Vagina (tissue), 2 donors: ENCODE measurements at regions not wholly inside any gene's neighbourhood (a gene's known extent, or its start where the extent isn't known, plus 50 kb on each side); places are given as distances from the start of the nearest gene placed in this dataset.

Source experiments
- POLR2A ChIP-seq, 2 donors: fragments of 450-650 bp; IDR thresholded peaks; one replicate each; pipeline ENCODE4 v1.6.1; 2017; ENCODE audit warnings: antibody characterized with exemption in 2 of 2, mild to moderate bottlenecking in 2 of 2, moderate library complexity in 2 of 2
- POLR2AphosphoS5 ChIP-seq, 2 donors: sonication (generic); formaldehyde crosslinking; IDR thresholded peaks; one replicate each; pipeline ENCODE4 v1.9.0; 2017; ENCODE audit warnings: antibody characterized with exemption in 2 of 2, mild to moderate bottlenecking in 2 of 2, low read depth in 1 of 2; ENCODE audit not compliant: insufficient read depth in 1 of 2
- TF ChIP-seq, protein P1 (sequence below), 3 experiments: fragments of 450-650 bp in 2 of 3; fragments of 200-600 bp in 1 of 3; sonication (generic) in 1 of 3; IDR thresholded peaks; one replicate each; pipeline ENCODE4 v1.5.1; 2017 to 2019; ENCODE audit warnings: antibody characterized with exemption in 3 of 3, mild to moderate bottlenecking in 2 of 3, moderate library complexity in 2 of 3

DNA sequence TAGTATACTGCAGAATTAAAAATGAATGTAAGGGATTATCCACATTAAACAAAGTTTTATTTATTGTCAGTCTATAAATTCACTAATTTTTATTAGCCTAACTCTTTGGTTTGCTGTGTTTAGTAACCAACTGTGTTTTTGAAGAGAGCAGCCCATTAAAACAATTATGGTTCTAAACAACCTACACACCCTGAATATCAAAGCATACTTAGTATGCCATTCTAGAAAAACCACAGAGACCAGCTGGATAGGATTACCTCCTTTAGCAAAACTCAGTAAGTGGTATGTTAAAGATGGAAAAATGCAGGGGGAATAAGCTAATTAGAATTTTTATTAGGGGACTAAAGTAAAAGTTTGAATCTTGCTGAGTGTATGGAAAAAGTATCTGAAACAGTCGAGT, 1981.7 kb upstream of the NUDT12 start:
- TF ChIP-seq, protein P1, sequence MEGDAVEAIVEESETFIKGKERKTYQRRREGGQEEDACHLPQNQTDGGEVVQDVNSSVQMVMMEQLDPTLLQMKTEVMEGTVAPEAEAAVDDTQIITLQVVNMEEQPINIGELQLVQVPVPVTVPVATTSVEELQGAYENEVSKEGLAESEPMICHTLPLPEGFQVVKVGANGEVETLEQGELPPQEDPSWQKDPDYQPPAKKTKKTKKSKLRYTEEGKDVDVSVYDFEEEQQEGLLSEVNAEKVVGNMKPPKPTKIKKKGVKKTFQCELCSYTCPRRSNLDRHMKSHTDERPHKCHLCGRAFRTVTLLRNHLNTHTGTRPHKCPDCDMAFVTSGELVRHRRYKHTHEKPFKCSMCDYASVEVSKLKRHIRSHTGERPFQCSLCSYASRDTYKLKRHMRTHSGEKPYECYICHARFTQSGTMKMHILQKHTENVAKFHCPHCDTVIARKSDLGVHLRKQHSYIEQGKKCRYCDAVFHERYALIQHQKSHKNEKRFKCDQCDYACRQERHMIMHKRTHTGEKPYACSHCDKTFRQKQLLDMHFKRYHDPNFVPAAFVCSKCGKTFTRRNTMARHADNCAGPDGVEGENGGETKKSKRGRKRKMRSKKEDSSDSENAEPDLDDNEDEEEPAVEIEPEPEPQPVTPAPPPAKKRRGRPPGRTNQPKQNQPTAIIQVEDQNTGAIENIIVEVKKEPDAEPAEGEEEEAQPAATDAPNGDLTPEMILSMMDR (IDR thresholded peaks at IDR 0.05): no peak
- TF ChIP-seq POLR2A (IDR thresholded peaks at IDR 0.05) (no peak), POLR2AphosphoS5 (IDR thresholded peaks at IDR 0.05; ENCODE audit: insufficient read depth in 1 of 2, low read depth in 1 of 2) (no peak)
